Epithelial cell of esophagus (primary cell): ENCODE measurements at regions not wholly inside any gene's neighbourhood (a gene's known extent, or its start where the extent isn't known, plus 50 kb on each side); places are given as distances from the start of the nearest gene placed in this dataset.

Source experiments
- DNase-seq: peaks from one replicate; pipeline ENCODE4 v3.0.0; 2010; ENCODE audit warnings: low read depth
- H3K4me3 ChIP-seq: 2 replicates; pipeline ENCODE4 v1.5.1; 2011; ENCODE audit warnings: mild to moderate bottlenecking, low read length, control low read depth
- TF ChIP-seq, protein P1 (sequence below): IDR thresholded peaks from 2 replicates; pipeline ENCODE4 v1.5.1; 2011; ENCODE audit warnings: low read depth, mild to moderate bottlenecking, low read length, control low read depth, inconsistent platforms; ENCODE audit not compliant: insufficient read depth; ENCODE audit errors: missing control alignments

DNA sequence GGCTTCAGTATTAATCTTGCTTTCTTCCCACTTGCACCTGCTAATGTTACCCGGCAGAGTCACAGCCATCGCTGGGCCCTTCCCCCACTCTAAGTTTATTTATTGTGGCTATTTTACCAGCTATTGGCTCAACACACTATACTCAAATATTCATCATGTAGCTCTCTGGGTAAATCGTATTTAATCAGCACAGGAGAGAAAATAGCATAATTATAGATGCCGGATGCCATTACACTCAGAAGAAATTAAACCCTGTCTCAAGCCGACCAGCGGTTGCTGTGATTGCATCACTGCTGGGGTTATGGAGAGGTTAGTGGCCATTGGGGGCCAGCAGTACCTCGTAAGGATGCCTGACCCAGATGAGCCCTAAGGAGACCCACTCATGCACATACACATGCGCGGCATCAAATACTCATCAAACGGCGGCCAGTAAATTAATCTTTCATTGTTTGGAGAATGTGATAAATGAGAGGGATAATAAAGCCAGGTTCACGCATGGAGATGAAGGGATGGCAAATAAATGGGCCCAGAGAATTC, 269.5 kb upstream of the ZFHX3 start:
- DNase-seq = no peak

DNA sequence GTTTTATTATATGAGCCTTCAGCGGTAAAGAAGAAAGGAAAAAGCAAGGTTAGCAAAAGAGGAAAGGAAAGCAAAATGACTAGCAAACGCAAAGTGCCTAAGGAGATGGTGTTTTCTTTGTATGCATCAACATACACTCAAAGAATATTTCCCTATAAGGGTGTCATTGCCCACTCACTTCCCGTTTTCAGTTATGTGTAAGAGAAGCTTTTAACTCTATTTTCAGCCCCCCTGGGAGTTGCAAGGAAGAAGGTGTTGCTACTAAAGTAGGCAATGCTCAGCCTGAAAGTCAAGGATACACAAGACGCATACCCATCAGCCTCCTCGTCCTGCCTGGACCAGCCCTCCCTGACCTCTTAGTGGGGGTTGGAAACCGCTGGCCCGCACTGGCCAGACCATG, 267.7 kb upstream of the ZFHX3 start:
- TF ChIP-seq, protein P1, sequence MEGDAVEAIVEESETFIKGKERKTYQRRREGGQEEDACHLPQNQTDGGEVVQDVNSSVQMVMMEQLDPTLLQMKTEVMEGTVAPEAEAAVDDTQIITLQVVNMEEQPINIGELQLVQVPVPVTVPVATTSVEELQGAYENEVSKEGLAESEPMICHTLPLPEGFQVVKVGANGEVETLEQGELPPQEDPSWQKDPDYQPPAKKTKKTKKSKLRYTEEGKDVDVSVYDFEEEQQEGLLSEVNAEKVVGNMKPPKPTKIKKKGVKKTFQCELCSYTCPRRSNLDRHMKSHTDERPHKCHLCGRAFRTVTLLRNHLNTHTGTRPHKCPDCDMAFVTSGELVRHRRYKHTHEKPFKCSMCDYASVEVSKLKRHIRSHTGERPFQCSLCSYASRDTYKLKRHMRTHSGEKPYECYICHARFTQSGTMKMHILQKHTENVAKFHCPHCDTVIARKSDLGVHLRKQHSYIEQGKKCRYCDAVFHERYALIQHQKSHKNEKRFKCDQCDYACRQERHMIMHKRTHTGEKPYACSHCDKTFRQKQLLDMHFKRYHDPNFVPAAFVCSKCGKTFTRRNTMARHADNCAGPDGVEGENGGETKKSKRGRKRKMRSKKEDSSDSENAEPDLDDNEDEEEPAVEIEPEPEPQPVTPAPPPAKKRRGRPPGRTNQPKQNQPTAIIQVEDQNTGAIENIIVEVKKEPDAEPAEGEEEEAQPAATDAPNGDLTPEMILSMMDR = no peak
- no peak for DNase-seq

More for the DNA sequence above, 269.5 kb upstream of the ZFHX3 start:
- TF ChIP-seq, protein P1 = no peak
- no peak overlapping the region for H3K4me3 ChIP-seq

DNA sequence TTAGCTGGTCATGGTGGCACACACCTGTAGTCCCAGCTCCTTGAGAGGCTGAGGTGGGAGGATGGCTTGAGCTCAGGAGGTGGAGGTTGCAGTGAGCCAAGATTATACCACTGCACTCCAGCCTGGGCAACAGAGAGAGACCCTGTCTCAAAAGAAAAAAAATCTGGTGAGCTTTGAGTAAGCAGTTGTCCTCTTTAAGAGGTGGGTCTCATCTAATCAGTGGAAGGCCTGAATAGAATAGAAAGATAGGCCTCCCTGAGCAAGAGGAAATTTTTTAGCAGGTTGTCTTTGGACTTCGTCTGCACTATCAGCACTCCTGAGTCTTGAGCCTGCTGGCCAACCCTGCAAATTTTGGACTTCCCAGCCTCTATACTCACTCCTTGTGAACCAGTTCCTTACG, 266.0 kb upstream of the ZFHX3 start:
- H3K4me3 ChIP-seq = no peak overlapping the region
- TF ChIP-seq, protein P1 = no peak
- DNase-seq = no peak

More for the DNA sequence above, 267.7 kb upstream of the ZFHX3 start:
- H3K4me3 ChIP-seq = no peak overlapping the region

DNA sequence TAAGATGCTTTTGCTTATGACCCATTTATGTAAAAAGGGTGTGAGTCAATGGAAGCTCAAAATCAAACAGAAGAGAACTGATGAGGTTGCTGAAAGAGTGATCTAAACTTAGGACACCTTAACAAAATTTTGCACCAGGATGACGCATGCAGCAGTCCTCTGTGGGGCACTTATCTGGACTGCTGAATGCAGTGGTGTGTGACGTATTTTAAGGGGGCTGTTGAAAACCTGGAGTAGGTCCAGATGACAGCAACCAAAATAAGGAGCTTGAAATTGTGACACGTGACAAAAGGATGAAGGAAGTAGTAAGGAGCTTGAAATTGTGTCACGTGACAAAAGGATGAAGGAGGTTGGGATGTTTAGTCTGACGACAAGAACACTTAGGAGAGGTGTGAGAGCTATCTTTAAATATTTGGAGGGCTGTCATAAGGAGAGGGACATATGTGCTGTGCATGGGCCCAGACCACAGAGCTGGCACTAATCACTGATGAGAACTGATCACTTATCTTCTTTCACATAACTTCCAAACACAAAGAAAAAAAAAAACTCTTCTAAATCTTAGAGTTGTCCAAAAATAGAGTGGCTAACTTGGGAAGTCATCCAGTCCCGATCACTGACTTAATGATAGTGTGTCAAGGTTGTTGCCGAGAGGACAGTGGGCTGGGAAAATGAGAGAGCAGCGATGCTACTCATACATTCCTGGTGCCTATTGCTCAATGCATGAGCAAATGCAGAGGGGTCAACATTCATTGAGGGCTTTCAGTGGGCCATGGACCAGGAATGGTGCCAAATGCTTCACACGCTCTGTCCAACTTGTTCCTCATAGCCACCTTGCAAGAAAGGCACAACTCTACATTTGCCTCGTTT, 264.2 kb upstream of the ZFHX3 start:
- TF ChIP-seq, protein P1 = no peak
- no peak for DNase-seq
- H3K4me3 ChIP-seq = no peak overlapping the region

DNA sequence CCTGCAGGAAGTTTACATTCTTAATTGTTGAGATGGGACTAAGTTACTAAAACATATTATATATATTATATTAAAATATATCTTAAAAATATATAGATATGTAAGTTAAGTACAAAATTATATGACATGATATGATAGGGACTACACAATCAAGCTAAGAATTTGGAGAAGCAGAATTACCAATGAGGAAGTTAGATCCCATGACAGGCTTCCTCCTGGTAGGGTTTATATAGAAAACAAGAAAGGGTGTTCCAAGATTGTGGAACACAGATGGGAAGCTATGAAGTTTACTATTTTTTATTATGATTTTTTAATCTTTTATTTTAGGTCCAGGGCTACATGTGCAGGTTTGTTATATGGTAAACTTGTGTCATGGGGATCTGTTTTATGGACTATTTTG, 260.8 kb upstream of the ZFHX3 start:
- TF ChIP-seq, protein P1 = no peak
- H3K4me3 ChIP-seq = no peak overlapping the region
- DNase-seq = no peak

DNA sequence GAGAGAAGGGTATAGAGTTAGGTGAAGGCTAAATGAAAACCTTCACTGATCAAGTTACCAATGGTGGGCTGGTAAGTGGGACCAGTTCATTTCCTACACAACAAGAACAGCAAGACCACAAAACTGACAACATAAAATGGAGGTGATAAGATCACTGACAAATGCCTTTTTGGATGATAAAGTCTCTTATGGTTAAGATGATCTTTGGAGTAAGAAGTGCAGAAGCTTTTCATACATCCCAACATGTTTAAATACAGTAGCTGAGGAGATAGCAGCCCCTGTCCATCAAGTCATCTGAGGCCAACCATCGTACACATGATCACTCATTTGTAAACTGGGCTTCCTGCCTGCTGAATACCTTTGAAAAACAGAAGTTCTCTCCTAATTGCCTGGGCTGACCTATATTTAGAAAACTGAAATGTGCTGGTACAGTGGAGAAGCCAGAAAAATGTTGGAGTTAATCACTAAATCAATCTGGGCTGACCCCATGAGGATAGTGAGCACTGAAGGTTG, 259.0 kb upstream of the ZFHX3 start:
- TF ChIP-seq, protein P1 = no peak
- DNase-seq = no peak
- no peak overlapping the region for H3K4me3 ChIP-seq
